Retinal pigment epithelial cell (primary cell): ENCODE measurements at regions not wholly inside any gene's neighbourhood (a gene's known extent, or its start where the extent isn't known, plus 50 kb on each side); places are given as distances from the start of the nearest gene placed in this dataset.
A peak's percentile ranks its signal among the peaks of the same experiment; 100 is the strongest.

Experiments
- DNase-seq: peaks from one replicate; pipeline ENCODE4 v3.0.0-alpha.2; 2010; ENCODE audit warnings: low read depth
- H3K4me3 ChIP-seq: 2 replicates; pipeline ENCODE4 v1.5.1; 2011; ENCODE audit warnings: mild to moderate bottlenecking, low read length, control low read depth, moderate library complexity
- TF ChIP-seq, protein P1 (sequence below): conservative IDR thresholded peaks from 2 replicates; pipeline ENCODE4 v1.5.1; 2011; ENCODE audit warnings: low read depth, low read length, control low read depth, inconsistent platforms

GRCh38 chr9:80197661-80198060 is 625.9 kb downstream of the TLE4 start:
- no peak for DNase-seq
- no peak overlapping the region for H3K4me3 ChIP-seq
- TF ChIP-seq, protein P1, sequence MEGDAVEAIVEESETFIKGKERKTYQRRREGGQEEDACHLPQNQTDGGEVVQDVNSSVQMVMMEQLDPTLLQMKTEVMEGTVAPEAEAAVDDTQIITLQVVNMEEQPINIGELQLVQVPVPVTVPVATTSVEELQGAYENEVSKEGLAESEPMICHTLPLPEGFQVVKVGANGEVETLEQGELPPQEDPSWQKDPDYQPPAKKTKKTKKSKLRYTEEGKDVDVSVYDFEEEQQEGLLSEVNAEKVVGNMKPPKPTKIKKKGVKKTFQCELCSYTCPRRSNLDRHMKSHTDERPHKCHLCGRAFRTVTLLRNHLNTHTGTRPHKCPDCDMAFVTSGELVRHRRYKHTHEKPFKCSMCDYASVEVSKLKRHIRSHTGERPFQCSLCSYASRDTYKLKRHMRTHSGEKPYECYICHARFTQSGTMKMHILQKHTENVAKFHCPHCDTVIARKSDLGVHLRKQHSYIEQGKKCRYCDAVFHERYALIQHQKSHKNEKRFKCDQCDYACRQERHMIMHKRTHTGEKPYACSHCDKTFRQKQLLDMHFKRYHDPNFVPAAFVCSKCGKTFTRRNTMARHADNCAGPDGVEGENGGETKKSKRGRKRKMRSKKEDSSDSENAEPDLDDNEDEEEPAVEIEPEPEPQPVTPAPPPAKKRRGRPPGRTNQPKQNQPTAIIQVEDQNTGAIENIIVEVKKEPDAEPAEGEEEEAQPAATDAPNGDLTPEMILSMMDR, result no peak

- TF ChIP-seq, protein P1, result no peak
- DNase-seq, result no peak
- no peak overlapping the region for H3K4me3 ChIP-seq
Observed at GRCh38 chr9:80191108-80191507, 619.3 kb downstream of the TLE4 start.

GRCh38 chr9:80188579-80188978 is 616.8 kb downstream of the TLE4 start:
- TF ChIP-seq, protein P1, result no peak

DNA sequence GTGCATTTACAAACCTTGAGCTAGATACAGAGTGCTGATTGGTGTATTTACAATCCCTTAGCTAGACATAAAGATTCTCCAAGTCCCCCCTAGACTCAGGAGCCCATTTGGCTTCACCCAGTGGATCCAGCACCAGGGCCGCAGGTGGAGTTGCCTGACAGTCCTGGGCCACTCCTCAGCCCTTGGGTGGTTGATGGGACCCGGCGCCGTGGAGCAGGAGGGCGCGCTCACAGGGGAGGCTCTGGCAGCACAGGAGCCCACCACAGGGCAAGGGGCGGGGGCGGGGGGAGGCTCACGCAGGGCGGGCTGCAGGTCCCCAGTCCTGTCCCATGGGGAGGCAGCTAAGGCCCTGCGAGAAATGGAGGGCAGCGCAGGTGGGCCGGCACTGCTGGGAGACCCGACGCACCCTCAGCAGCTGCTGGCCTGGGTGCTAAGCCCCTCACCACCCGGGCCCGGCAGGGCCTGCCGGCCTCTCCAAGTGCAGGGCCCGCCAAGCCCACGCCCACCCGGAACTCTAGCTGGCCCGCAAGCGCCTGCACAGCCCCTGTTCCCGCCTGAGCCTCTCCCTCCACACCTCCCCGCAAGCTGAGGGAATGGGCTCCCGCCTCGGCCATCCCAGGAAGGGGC is 613.5 kb downstream of the TLE4 start:
- TF ChIP-seq, protein P1, result no peak
- no peak overlapping the region for H3K4me3 ChIP-seq
- DNase-seq, result no peak

More at GRCh38 chr9:80188579-80188978, 616.8 kb downstream of the TLE4 start:
- no peak for DNase-seq
- no peak overlapping the region for H3K4me3 ChIP-seq

- H3K4me3 ChIP-seq, result no peak overlapping the region
Observed at GRCh38 chr9:80177949-80178480, 606.2 kb downstream of the TLE4 start.

GRCh38 chr9:80175286-80176150 is 603.8 kb downstream of the TLE4 start:
- no peak for DNase-seq
- H3K4me3 ChIP-seq, result no peak overlapping the region
- TF ChIP-seq, protein P1, result peak; percentile 68

More at GRCh38 chr9:80177949-80178480, 606.2 kb downstream of the TLE4 start:
- DNase-seq, result no peak
- TF ChIP-seq, protein P1, result no peak

DNA sequence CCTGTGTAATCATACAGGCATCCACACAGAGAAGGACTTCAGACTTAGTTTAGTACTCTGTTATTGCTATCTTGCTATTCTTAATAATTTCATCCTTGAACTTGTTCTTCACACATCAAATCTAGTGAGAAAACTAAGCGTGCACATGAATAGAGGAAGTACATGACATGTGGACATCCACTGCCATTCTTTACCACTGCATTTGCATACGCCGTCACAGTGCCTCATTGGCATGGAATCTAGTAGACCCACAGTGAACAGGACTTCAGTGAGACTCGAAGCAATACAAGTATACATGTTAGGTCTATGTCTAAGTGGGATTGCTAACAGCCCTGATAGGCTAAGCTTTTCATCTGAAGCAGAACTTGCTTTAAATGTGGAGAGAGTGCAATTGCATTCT is 592.1 kb downstream of the TLE4 start:
- H3K4me3 ChIP-seq, result no peak overlapping the region
- TF ChIP-seq, protein P1, result no peak
- no peak for DNase-seq
